GM23338 (cell line): ENCODE measurements at regions not wholly inside any gene's neighbourhood (a gene's known extent, or its start where the extent isn't known, plus 50 kb on each side); places are given as distances from the start of the nearest gene placed in this dataset.

Experiments
- ATAC-seq: fragments of 200-7000 bp; cut with Tn5 transposase; 3 replicates; pipeline ENCODE4 v1.9.1; 2020
- DNase-seq: peaks from one replicate; pipeline ENCODE4 v3.0.0-alpha.2; 2015; ENCODE audit warnings: low spot score
- H2AFZ ChIP-seq: fragments of 200-600 bp; sonication (generic); 2 replicates; pipeline ENCODE4 v1.8.0; 2016; ENCODE audit warnings: antibody characterized with exemption, mild to moderate bottlenecking, moderate library complexity
- H3F3A ChIP-seq: fragments of 200-600 bp; sonication (generic); replicated peaks from 2 replicates; pipeline ENCODE4 v1.8.0; 2017; ENCODE audit warnings: antibody characterized with exemption, mixed run types, low read depth
- H3K27ac ChIP-seq: fragments of 200-600 bp; sonication (generic); 2 replicates; pipeline ENCODE4 v1.6.1; 2016; ENCODE audit warnings: low read depth
- H3K27me3 ChIP-seq: fragments of 200-600 bp; sonication (generic); 2 replicates; pipeline ENCODE4 v1.8.0; 2016; ENCODE audit warnings: mild to moderate bottlenecking, mixed run types, moderate library complexity; ENCODE audit not compliant: insufficient read depth
- H3K36me3 ChIP-seq: fragments of 200-600 bp; sonication (generic); 2 replicates; pipeline ENCODE4 v1.8.0; 2016; ENCODE audit warnings: mild to moderate bottlenecking; ENCODE audit not compliant: insufficient read depth
- H3K4me1 ChIP-seq: fragments of 200-600 bp; sonication (generic); 2 replicates; pipeline ENCODE4 v1.8.0; 2016; ENCODE audit warnings: mild to moderate bottlenecking, moderate library complexity; ENCODE audit not compliant: insufficient read depth
- H3K4me2 ChIP-seq: fragments of 200-600 bp; sonication (generic); 2 replicates; pipeline ENCODE4 v1.7.1; 2017; ENCODE audit warnings: mixed run types
- H3K4me3 ChIP-seq: fragments of 200-600 bp; sonication (generic); 2 replicates; pipeline ENCODE4 v1.6.1; 2016; ENCODE audit warnings: mixed run types
- H3K79me2 ChIP-seq: fragments of 200-600 bp; sonication (generic); replicated peaks from 2 replicates; pipeline ENCODE4 v1.8.0; 2017; ENCODE audit warnings: mild to moderate bottlenecking; ENCODE audit not compliant: insufficient read depth
- H3K9me2 ChIP-seq: fragments of 200-600 bp; sonication (generic); 2 replicates; pipeline ENCODE4 v1.8.0; 2017; ENCODE audit not compliant: insufficient read depth
- H4K20me1 ChIP-seq: fragments of 200-600 bp; sonication (generic); replicated peaks from 2 replicates; pipeline ENCODE4 v1.8.0; 2017; ENCODE audit warnings: mild to moderate bottlenecking; ENCODE audit not compliant: insufficient read depth
- H3K27ac Mint-ChIP-seq: 2 replicates; pipeline ENCODE4 v1.8.0; 2020; ENCODE audit warnings: inconsistent platforms, mild to moderate bottlenecking, moderate library complexity, mixed read lengths
- H3K27me3 Mint-ChIP-seq: 3 replicates; pipeline ENCODE4 v1.8.0; 2022; ENCODE audit warnings: low read depth, mild to moderate bottlenecking, moderate library complexity, mixed read lengths, inconsistent platforms; ENCODE audit not compliant: insufficient read depth, poor library complexity
- H3K36me3 Mint-ChIP-seq: 3 replicates; pipeline ENCODE4 v1.8.0; 2021; ENCODE audit warnings: low read depth, mild to moderate bottlenecking, inconsistent platforms, moderate library complexity, mixed read lengths
- H3K4me1 Mint-ChIP-seq: 3 replicates; pipeline ENCODE4 v1.8.0; 2020; ENCODE audit warnings: mild to moderate bottlenecking, inconsistent platforms, mixed read lengths
- H3K4me3 Mint-ChIP-seq: 3 replicates; pipeline ENCODE4 v1.8.0; 2021; ENCODE audit warnings: moderate library complexity, mild to moderate bottlenecking, inconsistent platforms, mixed read lengths
- H3K9me3 Mint-ChIP-seq: 3 replicates; pipeline ENCODE4 v1.8.0; 2020; ENCODE audit warnings: moderate library complexity, mild to moderate bottlenecking, inconsistent platforms, mixed read lengths
- CREB1 ChIP-seq: fragments of 250-450 bp; sonication (Bioruptor Pico); IDR thresholded peaks from 2 replicates; pipeline ENCODE4 v1.5.0; 2020; ENCODE audit warnings: low read depth, mild to moderate bottlenecking, moderate library complexity
- CTCF ChIP-seq, 2 experiments: fragments of 200-600 bp in 1 of 2; sonication (generic) in 1 of 2; conservative IDR thresholded peaks; 2 replicates each; pipeline versions ENCODE4 v1.5.1 to v1.6.1; 2016 to 2017; ENCODE audit warnings: antibody characterized with exemption in 2 of 2, low read depth in 2 of 2, mild to moderate bottlenecking in 2 of 2, moderate library complexity in 1 of 2
- EZH2 ChIP-seq: fragments of 200-600 bp; sonication (generic); IDR thresholded peaks from one replicate; pipeline ENCODE4 v1.8.0; 2017; ENCODE audit warnings: antibody characterized with exemption, mild to moderate bottlenecking, low read depth; ENCODE audit not compliant: unreplicated experiment
- EZH2phosphoT487 ChIP-seq: fragments of 200-600 bp; sonication (generic); IDR thresholded peaks from one replicate; pipeline ENCODE4 v1.8.1; 2018; ENCODE audit warnings: antibody characterized with exemption; ENCODE audit not compliant: unreplicated experiment
- JUNB ChIP-seq: IDR thresholded peaks from one replicate; pipeline ENCODE4 v1.6.1; 2016; ENCODE audit warnings: antibody characterized with exemption; ENCODE audit not compliant: unreplicated experiment
- NANOG ChIP-seq: IDR thresholded peaks from 2 replicates; pipeline ENCODE4 v1.6.1; 2016; ENCODE audit warnings: antibody characterized with exemption, borderline replicate concordance
- POLR2AphosphoS5 ChIP-seq: IDR thresholded peaks from 2 replicates; pipeline ENCODE4 v1.6.1; 2016; ENCODE audit warnings: antibody characterized with exemption, low read depth
- STAT1 ChIP-seq: IDR thresholded peaks from one replicate; pipeline ENCODE4 v1.6.1; 2016; ENCODE audit warnings: antibody characterized with exemption; ENCODE audit not compliant: unreplicated experiment
- ZNF114 ChIP-seq: fragments of 250-450 bp; sonication (Bioruptor Pico); IDR thresholded peaks from 2 replicates; pipeline ENCODE4 v1.5.0; 2020; ENCODE audit warnings: mild to moderate bottlenecking, moderate library complexity
- ZNF331 ChIP-seq: fragments of 250-450 bp; sonication (Bioruptor Pico); IDR thresholded peaks from 2 replicates; pipeline ENCODE4 v1.5.0; 2020; ENCODE audit warnings: low read depth, mild to moderate bottlenecking, moderate library complexity
- TF ChIP-seq, protein P1 (sequence below): fragments of 250-450 bp; sonication (Bioruptor Pico); IDR thresholded peaks from 2 replicates; pipeline ENCODE4 v1.5.0; 2020; ENCODE audit warnings: mild to moderate bottlenecking, moderate library complexity
- TF ChIP-seq, protein P2 (sequence below): IDR thresholded peaks from 2 replicates; pipeline ENCODE4 v1.6.1; 2016; ENCODE audit warnings: antibody characterized with exemption

DNA sequence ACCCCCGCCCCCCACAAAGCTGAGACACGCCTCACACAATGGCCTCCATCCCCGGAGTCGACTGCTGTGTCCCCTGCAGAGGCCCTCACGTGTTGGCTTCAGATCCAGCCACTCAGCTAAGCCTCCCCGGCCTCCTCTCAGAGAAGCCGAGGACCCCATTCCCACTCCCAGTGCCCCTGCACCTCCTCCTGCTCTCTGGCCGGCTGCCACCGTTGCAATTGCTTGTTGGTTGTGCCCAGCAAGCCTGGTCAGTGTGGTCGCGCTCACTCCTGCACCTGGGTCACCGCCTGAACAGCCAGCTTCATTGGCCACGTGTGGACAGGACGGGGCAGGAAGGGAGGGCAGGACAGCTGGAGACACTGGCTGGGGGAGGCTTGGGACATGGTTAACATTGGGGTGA, 191.5 kb upstream of the SALL3 start:
- H3K4me1 ChIP-seq = no peaks in the 10 kb centered on the region
- TF ChIP-seq CREB1 (CRISPR knock-in tag) = no peak
- TF ChIP-seq ZNF331 (CRISPR knock-in tag) = no peak
- no peak for TF ChIP-seq ZNF114
- H4K20me1 ChIP-seq = no peaks in the 10 kb centered on the region
- H3F3A ChIP-seq = no peaks in the 10 kb centered on the region
- no peaks in the 10 kb centered on the region for H3K79me2 ChIP-seq
- no peak overlapping the region for H3K4me3 ChIP-seq
- no peaks in the 10 kb centered on the region for H3K4me1 Mint-ChIP-seq
- DNase-seq (no peak), ATAC-seq (no peak)
- no peak overlapping the region for H3K27ac ChIP-seq
- no peak overlapping the region for H3K27ac Mint-ChIP-seq
- no peak overlapping the region for H3K4me2 ChIP-seq
- no peak overlapping the region for H3K4me3 Mint-ChIP-seq
- no peaks in the 10 kb centered on the region for H3K9me2 ChIP-seq
- H3K27me3 Mint-ChIP-seq = peaks cover 8% of the 10 kb centered on the region
- no peak overlapping the region for H2AFZ ChIP-seq
- peaks cover 40% of the 10 kb centered on the region for H3K36me3 Mint-ChIP-seq
- no peaks in the 10 kb centered on the region for H3K27me3 ChIP-seq
- H3K36me3 ChIP-seq = no peaks in the 10 kb centered on the region
- peaks cover 89% of the 10 kb centered on the region for H3K9me3 Mint-ChIP-seq

GRCh38 chr18:78789850-78790249, 189.8 kb upstream of the SALL3 start:
- Mint-ChIP-seq H3K27ac (no peak overlapping the region), H3K4me1 (no peaks in the 10 kb centered on the region), H3K9me3 (peaks cover 90% of the 10 kb centered on the region), H3K27me3 (peaks cover 8% of the 10 kb centered on the region), H3K4me3 (no peak overlapping the region), H3K36me3 (peaks cover 42% of the 10 kb centered on the region)
- DNase-seq (no peak), ATAC-seq (no peak)
- no peak overlapping the region for H3K27ac ChIP-seq
- no peaks in the 10 kb centered on the region for H3K27me3 ChIP-seq
- H3K79me2 ChIP-seq = no peaks in the 10 kb centered on the region
- no peaks in the 10 kb centered on the region for H3K36me3 ChIP-seq
- H3K4me3 ChIP-seq = no peak overlapping the region
- H3K4me1 ChIP-seq = no peaks in the 10 kb centered on the region
- no peaks in the 10 kb centered on the region for H3F3A ChIP-seq
- H4K20me1 ChIP-seq = no peaks in the 10 kb centered on the region
- no peak overlapping the region for H2AFZ ChIP-seq
- H3K9me2 ChIP-seq = no peaks in the 10 kb centered on the region
- H3K4me2 ChIP-seq = no peak overlapping the region
- no peak for TF ChIP-seq EZH2
- no peak for TF ChIP-seq CREB1 (CRISPR knock-in tag)
- TF ChIP-seq ZNF114 = no peak
- no peak for TF ChIP-seq EZH2phosphoT487
- TF ChIP-seq STAT1 = no peak
- no peak for TF ChIP-seq NANOG
- TF ChIP-seq, protein P1, sequence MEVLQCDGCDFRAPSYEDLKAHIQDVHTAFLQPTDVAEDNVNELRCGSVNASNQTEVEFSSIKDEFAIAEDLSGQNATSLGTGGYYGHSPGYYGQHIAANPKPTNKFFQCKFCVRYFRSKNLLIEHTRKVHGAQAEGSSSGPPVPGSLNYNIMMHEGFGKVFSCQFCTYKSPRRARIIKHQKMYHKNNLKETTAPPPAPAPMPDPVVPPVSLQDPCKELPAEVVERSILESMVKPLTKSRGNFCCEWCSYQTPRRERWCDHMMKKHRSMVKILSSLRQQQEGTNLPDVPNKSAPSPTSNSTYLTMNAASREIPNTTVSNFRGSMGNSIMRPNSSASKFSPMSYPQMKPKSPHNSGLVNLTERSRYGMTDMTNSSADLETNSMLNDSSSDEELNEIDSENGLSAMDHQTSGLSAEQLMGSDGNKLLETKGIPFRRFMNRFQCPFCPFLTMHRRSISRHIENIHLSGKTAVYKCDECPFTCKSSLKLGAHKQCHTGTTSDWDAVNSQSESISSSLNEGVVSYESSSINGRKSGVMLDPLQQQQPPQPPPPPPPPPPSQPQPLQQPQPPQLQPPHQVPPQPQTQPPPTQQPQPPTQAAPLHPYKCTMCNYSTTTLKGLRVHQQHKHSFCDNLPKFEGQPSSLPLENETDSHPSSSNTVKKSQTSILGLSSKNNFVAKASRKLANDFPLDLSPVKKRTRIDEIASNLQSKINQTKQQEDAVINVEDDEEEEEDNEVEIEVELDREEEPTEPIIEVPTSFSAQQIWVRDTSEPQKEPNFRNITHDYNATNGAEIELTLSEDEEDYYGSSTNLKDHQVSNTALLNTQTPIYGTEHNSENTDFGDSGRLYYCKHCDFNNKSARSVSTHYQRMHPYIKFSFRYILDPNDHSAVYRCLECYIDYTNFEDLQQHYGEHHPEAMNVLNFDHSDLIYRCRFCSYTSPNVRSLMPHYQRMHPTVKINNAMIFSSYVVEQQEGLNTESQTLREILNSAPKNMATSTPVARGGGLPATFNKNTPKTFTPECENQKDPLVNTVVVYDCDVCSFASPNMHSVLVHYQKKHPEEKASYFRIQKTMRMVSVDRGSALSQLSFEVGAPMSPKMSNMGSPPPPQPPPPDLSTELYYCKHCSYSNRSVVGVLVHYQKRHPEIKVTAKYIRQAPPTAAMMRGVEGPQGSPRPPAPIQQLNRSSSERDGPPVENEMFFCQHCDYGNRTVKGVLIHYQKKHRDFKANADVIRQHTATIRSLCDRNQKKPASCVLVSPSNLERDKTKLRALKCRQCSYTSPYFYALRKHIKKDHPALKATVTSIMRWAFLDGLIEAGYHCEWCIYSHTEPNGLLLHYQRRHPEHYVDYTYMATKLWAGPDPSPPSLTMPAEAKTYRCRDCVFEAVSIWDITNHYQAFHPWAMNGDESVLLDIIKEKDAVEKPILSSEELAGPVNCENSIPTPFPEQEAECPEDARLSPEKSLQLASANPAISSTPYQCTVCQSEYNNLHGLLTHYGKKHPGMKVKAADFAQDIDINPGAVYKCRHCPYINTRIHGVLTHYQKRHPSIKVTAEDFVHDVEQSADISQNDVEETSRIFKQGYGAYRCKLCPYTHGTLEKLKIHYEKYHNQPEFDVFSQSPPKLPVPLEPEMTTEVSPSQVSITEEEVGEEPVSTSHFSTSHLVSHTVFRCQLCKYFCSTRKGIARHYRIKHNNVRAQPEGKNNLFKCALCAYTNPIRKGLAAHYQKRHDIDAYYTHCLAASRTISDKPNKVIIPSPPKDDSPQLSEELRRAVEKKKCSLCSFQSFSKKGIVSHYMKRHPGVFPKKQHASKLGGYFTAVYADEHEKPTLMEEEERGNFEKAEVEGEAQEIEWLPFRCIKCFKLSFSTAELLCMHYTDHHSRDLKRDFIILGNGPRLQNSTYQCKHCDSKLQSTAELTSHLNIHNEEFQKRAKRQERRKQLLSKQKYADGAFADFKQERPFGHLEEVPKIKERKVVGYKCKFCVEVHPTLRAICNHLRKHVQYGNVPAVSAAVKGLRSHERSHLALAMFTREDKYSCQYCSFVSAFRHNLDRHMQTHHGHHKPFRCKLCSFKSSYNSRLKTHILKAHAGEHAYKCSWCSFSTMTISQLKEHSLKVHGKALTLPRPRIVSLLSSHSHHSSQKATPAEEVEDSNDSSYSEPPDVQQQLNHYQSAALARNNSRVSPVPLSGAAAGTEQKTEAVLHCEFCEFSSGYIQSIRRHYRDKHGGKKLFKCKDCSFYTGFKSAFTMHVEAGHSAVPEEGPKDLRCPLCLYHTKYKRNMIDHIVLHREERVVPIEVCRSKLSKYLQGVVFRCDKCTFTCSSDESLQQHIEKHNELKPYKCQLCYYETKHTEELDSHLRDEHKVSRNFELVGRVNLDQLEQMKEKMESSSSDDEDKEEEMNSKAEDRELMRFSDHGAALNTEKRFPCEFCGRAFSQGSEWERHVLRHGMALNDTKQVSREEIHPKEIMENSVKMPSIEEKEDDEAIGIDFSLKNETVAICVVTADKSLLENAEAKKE (CRISPR knock-in tag) = no peak
- TF ChIP-seq ZNF331 (CRISPR knock-in tag) = no peak
- TF ChIP-seq, protein P2, sequence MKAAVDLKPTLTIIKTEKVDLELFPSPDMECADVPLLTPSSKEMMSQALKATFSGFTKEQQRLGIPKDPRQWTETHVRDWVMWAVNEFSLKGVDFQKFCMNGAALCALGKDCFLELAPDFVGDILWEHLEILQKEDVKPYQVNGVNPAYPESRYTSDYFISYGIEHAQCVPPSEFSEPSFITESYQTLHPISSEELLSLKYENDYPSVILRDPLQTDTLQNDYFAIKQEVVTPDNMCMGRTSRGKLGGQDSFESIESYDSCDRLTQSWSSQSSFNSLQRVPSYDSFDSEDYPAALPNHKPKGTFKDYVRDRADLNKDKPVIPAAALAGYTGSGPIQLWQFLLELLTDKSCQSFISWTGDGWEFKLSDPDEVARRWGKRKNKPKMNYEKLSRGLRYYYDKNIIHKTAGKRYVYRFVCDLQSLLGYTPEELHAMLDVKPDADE = no peak
- no peak for TF ChIP-seq JUNB
- TF ChIP-seq CTCF (conservative IDR thresholded peaks at IDR 0.05; ENCODE audit: low read depth in 2 of 2) = no peak
- no peak for TF ChIP-seq POLR2AphosphoS5
